DMS153 (cell line): ENCODE measurements at regions not wholly inside any gene's neighbourhood (a gene's known extent, or its start where the extent isn't known, plus 50 kb on each side); places are given as distances from the start of the nearest gene placed in this dataset.
"Not testable (repeated sequence)": the region's sequence is repeated elsewhere in the genome, so short reads cannot be mapped to it uniquely, and the experiment has no call there.

ENCODE experiments used
- DNase-seq: peaks from one replicate; lab custom pipeline; 2025; lab: John Stamatoyannopoulos, UW

GRCh38 chr2:142827170-142827569 is 50.3 kb upstream of the KYNU start:
- DNase-seq, result no peak

GRCh38 chr2:142825861-142826260 is 51.6 kb upstream of the KYNU start:
- DNase-seq, result no peak

- no peak for DNase-seq
Measured at GRCh38 chr2:142824756-142825155, 52.7 kb upstream of the KYNU start.

GRCh38 chr2:142822190-142822589 is 55.3 kb upstream of the KYNU start:
- DNase-seq, result no peak

GRCh38 chr2:142819411-142819810 is 58.1 kb upstream of the KYNU start:
- DNase-seq, result no peak

GRCh38 chr2:142815375-142815774 is 62.1 kb upstream of the KYNU start:
- no peak for DNase-seq

- no peak for DNase-seq
Measured at GRCh38 chr2:142813830-142814829, 63.3 kb upstream of the KYNU start.

GRCh38 chr2:142811644-142812043 is 65.8 kb upstream of the KYNU start:
- DNase-seq, result not testable (repeated sequence)

- DNase-seq, result no peak
Measured at GRCh38 chr2:142805244-142805643, 72.2 kb upstream of the KYNU start.

- DNase-seq, result no peak
Measured at GRCh38 chr2:142803158-142803557, 74.3 kb upstream of the KYNU start.

- DNase-seq, result no peak
Measured at GRCh38 chr2:142796588-142796987, 80.9 kb upstream of the KYNU start.

- DNase-seq, result no peak
Measured at GRCh38 chr2:142796161-142796560, 81.3 kb upstream of the KYNU start.

GRCh38 chr2:142794850-142795249 is 82.6 kb upstream of the KYNU start:
- DNase-seq, result no peak

- DNase-seq, result not testable (repeated sequence)
Measured at GRCh38 chr2:142792328-142792727, 85.1 kb upstream of the KYNU start.

- no peak for DNase-seq
Measured at GRCh38 chr2:142791335-142791734, 86.1 kb upstream of the KYNU start.

- no peak for DNase-seq
Measured at GRCh38 chr2:142786918-142787702, 90.4 kb upstream of the KYNU start.

GRCh38 chr2:142782942-142783443 is 94.5 kb upstream of the KYNU start:
- no peak for DNase-seq

GRCh38 chr2:142781146-142781545 is 96.3 kb upstream of the KYNU start:
- no peak for DNase-seq

GRCh38 chr2:142778289-142778688 is 99.2 kb upstream of the KYNU start:
- no peak for DNase-seq

- no peak for DNase-seq
Measured at GRCh38 chr2:142777742-142778141, 99.7 kb upstream of the KYNU start.

- DNase-seq, result no peak
Measured at GRCh38 chr2:142769761-142770160, 107.7 kb upstream of the KYNU start.

- DNase-seq, result no peak
Measured at GRCh38 chr2:142767847-142768246, 109.6 kb upstream of the KYNU start.

- DNase-seq, result no peak
Measured at GRCh38 chr2:142758973-142759372, 118.5 kb upstream of the KYNU start.
